Astrocyte of the spinal cord (primary cell): ENCODE measurements at regions not wholly inside any gene's neighbourhood (a gene's known extent, or its start where the extent isn't known, plus 50 kb on each side); places are given as distances from the start of the nearest gene placed in this dataset.

Experiments used
- DNase-seq: peaks from one replicate; pipeline ENCODE4 v3.0.0; 2011; ENCODE audit warnings: low read depth, low spot score
- H3K4me3 ChIP-seq: 2 replicates; pipeline ENCODE4 v1.5.1; 2011; ENCODE audit warnings: low read depth, mild to moderate bottlenecking, low read length, moderate library complexity
- in situ Hi-C: cut with HindIII; loops from 2 replicates; pipeline ENCODE4 v1.10.0; 2017; ENCODE audit warnings: low sequenced_read_pairs
- TF ChIP-seq, protein P1 (sequence below): IDR thresholded peaks from 2 replicates; pipeline ENCODE4 v1.5.1; 2012; ENCODE audit warnings: low read depth, mild to moderate bottlenecking, low read length, inconsistent platforms

DNA sequence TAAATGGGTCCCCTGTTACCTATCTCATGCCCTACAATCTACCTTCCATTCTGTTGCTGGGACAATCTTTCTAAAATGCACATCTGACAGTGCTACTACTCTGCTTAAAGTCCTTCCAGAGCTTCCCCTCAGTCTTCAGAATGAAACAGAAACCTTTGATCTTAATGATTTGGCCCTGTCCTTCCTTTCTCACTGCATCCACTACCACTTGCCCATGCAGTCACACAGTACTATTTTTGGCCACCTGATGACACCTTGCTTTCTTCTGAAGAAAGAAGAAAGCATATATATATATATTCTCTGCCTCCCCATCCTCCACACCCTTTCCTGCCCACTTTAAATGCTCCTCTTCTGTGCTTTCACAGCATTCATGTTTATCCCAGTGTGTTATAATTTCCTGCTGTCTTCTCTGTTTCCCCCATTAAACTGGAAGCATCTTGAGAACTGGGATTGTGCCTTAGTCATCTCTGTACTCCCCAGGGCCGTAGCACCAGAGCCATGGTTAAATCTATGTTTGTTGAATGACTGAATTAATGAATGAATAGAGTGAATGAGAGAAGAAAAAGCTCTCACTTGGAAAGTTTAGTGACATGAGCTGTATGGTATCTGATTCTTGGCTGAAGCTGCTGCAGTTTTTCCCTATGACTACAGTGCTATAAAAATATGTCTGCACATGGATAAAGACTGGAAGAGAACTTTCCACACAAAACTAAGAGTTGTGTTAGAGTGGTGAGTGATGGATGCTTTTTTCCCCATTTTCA lies 56.2 kb downstream of the RTL9 start:
- TF ChIP-seq, protein P1, sequence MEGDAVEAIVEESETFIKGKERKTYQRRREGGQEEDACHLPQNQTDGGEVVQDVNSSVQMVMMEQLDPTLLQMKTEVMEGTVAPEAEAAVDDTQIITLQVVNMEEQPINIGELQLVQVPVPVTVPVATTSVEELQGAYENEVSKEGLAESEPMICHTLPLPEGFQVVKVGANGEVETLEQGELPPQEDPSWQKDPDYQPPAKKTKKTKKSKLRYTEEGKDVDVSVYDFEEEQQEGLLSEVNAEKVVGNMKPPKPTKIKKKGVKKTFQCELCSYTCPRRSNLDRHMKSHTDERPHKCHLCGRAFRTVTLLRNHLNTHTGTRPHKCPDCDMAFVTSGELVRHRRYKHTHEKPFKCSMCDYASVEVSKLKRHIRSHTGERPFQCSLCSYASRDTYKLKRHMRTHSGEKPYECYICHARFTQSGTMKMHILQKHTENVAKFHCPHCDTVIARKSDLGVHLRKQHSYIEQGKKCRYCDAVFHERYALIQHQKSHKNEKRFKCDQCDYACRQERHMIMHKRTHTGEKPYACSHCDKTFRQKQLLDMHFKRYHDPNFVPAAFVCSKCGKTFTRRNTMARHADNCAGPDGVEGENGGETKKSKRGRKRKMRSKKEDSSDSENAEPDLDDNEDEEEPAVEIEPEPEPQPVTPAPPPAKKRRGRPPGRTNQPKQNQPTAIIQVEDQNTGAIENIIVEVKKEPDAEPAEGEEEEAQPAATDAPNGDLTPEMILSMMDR = no peak
- in situ Hi-C loops = no loop called here
- no peak overlapping the region for H3K4me3 ChIP-seq
- peak; percentile 60 for DNase-seq

DNA sequence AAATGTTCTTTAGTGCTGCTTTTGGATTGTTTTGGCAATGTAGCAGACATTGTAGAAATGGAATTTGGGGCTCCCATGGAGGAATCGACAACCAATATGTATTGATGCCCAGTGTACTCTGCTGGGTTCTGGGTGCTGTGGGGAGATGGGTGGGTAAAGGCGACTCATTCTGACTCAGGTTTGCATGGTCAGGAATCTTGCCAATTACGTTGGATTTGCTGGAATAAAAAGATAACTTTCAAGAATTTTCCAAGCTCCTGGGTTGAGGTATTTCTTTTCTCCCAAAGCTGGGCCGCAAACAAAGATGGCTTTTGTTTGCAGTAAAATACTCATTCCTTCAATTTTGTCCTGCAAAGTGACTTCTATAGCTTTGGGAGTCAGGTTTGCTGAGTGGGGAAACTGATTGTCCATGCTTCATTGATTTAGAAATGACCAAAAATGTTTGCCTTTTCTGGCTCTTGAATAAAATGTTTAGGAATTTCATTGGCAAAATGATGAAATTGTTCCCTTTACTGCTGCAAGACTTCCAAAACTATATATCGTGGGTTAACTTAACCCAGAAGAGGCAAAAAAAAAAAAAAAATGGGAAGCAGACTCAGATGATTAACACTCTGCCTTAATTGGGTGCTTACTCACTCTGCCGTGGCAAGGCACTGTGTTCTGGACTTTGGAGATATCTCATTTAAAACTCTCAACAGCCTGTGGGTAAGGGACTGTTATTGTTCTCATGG lies 57.0 kb downstream of the RTL9 start:
- DNase-seq = peak; percentile 65
- TF ChIP-seq, protein P1 = no peak
- no peak overlapping the region for H3K4me3 ChIP-seq
- in situ Hi-C loops = no loop called here

DNA sequence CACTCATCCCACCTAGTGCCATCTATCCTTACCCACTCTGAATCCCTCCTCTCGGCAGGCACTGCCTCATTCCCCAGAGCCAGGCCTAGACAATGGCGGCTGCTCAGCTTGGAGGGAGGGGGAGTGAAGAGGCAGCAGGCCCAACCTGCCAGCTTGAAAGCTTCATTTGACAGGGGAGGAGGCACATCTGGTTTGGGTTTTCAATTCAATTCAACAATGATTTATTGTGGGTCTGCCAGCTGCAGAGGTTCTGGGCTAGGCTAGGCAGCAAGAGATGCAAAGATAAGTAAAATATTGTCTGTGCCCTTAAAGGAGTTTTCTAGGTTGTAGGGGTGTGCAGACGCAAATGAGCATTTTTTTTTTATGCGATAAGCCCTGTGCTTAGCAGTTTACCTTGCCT lies 58.5 kb downstream of the RTL9 start:
- in situ Hi-C loops = no loop called here
- TF ChIP-seq, protein P1 = no peak
- no peak overlapping the region for H3K4me3 ChIP-seq
- no peak for DNase-seq

DNA sequence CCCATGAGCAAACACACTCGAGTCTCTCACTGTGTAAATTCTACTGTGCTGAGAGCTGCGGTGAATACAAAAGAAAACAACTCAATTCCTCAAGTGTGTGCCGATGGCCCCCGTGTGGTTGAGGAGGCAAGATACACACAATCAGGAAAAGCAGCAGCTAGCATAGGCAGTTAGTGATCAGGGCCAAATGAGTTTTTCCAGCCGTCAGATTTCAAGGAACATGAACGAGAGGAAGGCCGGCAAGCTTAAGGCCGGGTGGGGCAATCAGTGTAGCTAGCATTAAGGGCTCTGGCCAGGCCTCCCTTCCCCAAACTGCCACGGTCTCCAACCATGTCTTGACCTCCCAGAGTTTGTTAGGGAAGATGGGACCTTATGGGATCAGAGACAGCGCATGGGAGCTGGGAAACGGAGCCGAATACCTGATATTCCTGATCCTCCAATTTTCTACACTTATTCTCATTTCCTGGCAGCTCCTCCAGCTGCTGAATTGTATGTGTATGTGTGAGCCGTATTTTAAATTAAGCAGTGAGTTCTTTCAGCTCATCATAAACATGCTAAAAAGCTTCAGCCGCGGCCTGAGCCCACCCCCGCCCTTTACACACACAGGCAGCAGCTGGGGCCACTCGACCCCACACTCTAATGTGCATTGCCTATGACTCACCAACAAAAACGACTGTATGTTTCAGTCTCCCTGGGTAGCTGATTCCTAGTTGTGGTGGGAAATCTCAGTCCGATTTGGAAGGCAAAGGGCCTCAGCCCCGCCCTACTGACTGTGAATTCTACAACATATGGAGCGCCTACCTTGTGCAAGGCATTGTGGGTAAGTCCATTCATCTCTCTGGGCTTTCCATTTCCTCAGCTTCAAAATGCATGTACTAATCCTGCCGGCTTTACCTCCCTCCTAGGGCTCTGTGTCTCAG lies 59.9 kb downstream of the RTL9 start:
- TF ChIP-seq, protein P1 = peak; percentile 61
- in situ Hi-C loops = no loop called here
- H3K4me3 ChIP-seq = no peak overlapping the region
- DNase-seq = peak; percentile 71

DNA sequence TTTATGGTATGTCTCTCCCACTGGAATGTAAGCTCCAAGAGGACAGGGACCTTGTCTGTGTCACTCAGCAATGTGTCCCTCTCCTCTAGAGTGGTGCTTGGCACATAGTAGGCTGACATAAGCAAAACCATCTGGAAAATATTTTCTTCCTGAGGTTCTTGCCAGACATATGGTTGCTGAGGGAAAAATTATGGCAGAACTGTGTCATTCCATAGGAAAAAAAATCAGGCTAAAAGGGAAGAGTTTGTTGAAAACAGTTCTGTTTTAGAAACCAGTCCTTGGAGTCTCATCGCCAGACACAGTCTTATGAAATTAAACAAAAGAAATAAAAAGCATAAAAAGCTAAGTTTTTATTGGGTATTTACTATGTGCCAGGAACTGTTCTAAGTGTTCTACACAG lies 60.9 kb downstream of the RTL9 start:
- H3K4me3 ChIP-seq = no peak overlapping the region
- TF ChIP-seq, protein P1 = no peak
- in situ Hi-C loops = no loop called here
- DNase-seq = no peak

DNA sequence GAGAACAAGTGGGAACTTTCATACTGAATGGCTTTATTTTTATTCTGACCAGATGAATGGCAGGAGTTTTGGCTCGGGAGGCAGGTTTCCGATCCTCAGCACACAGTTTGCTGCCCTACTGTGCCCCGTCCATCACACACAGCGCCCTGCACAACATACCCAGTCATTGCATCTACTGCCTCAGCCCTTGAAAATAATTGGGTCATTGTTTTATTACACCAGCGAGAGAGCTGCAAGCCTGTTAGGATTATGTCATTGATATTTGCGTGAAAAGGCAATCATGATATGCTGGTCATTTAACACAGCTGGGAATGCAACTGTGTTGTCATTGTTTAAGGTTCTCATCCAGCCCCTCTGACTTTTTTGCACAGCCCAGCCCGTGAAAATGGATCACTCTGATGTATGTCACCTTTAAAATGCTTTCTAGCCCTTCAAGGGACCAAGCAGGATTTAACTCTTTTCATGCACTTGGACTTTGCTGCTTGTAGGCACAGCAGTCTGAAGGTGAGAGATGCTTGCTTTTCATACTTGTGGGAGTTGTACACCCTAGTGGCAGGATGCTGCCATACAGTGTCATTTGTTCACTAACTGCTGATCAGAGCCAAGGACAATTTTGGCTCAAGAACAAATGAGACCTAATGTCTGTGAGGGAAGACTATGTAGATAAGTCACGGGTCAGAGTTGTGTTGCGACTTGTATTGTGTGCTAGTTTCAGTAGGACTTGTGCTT lies 62.3 kb downstream of the RTL9 start:
- in situ Hi-C loops = no loop called here
- DNase-seq = no peak
- H3K4me3 ChIP-seq = no peak overlapping the region
- TF ChIP-seq, protein P1 = peak; percentile 28
